ENCODE measurements at regions not wholly inside any gene's neighbourhood (a gene's known extent, or its start where the extent isn't known, plus 50 kb on each side); places are given as distances from the start of the nearest gene placed in this dataset.

- TF ChIP-seq, protein P1, sequence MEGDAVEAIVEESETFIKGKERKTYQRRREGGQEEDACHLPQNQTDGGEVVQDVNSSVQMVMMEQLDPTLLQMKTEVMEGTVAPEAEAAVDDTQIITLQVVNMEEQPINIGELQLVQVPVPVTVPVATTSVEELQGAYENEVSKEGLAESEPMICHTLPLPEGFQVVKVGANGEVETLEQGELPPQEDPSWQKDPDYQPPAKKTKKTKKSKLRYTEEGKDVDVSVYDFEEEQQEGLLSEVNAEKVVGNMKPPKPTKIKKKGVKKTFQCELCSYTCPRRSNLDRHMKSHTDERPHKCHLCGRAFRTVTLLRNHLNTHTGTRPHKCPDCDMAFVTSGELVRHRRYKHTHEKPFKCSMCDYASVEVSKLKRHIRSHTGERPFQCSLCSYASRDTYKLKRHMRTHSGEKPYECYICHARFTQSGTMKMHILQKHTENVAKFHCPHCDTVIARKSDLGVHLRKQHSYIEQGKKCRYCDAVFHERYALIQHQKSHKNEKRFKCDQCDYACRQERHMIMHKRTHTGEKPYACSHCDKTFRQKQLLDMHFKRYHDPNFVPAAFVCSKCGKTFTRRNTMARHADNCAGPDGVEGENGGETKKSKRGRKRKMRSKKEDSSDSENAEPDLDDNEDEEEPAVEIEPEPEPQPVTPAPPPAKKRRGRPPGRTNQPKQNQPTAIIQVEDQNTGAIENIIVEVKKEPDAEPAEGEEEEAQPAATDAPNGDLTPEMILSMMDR (optimal IDR thresholded peaks at IDR 0.05 in 1 of 3, IDR thresholded peaks at IDR 0.05 in 1 of 3, conservative IDR thresholded peaks at IDR 0.05 in 1 of 3; ENCODE audit: extremely low read depth in 1 of 3, insufficient read depth in 2 of 3, low read length in 3 of 3): no peak
- TF ChIP-seq EZH2 (IDR thresholded peaks at IDR 0.05; ENCODE audit: low read length): no peak
Observed at GRCh38 chr4:124253080-124253479, 459.5 kb downstream of the ANKRD50 start.
